Lower lobe of right lung (tissue), 2 donors: ENCODE measurements at regions not wholly inside any gene's neighbourhood (a gene's known extent, or its start where the extent isn't known, plus 50 kb on each side); places are given as distances from the start of the nearest gene placed in this dataset.

ENCODE experiments used
- ATAC-seq, 2 donors: fragments of 200-7000 bp; cut with Tn5 transposase; one replicate each; pipeline ENCODE4 v1.9.1; 2020 to 2022; ENCODE audit warnings: mild to moderate bottlenecking in 2 of 2, moderate library complexity in 2 of 2
- DNase-seq: peaks from one replicate; pipeline ENCODE4 v3.0.0-alpha.2; 2020
- H3K27ac ChIP-seq: fragments of 200-600 bp; one replicate; pipeline ENCODE4 v1.8.0; 2022
- H3K27me3 ChIP-seq: fragments of 200-600 bp; one replicate; pipeline ENCODE4 v1.8.0; 2022; ENCODE audit warnings: low read depth
- H3K36me3 ChIP-seq: fragments of 200-600 bp; one replicate; pipeline ENCODE4 v1.8.0; 2022; ENCODE audit warnings: mild to moderate bottlenecking
- H3K4me1 ChIP-seq: fragments of 200-600 bp; one replicate; pipeline ENCODE4 v1.8.0; 2022
- H3K4me3 ChIP-seq: fragments of 200-600 bp; one replicate; pipeline ENCODE4 v1.8.0; 2022; ENCODE audit warnings: mild to moderate bottlenecking
- H3K9me3 ChIP-seq: fragments of 200-600 bp; one replicate; pipeline ENCODE4 v1.8.0; 2022
- CTCF ChIP-seq: fragments of 200-600 bp; IDR thresholded peaks from one replicate; pipeline ENCODE4 v1.8.0; 2022; ENCODE audit warnings: antibody characterized with exemption, mild to moderate bottlenecking
- intact Hi-C: fragments of 100-400 bp; cut with DNase I; formaldehyde crosslinking; loops from one replicate; pipeline ENCODE4 v1.11.0; 2022
- donor health status: DM: no; HTN: yes; CAD: no; lungs with severe emphysema.

GRCh38 chr17:13076905-13077304 lies 59.1 kb upstream of the ELAC2 start:
- no peak for ATAC-seq
- Histone ChIP-seq H3K27me3 (no peaks in the 10 kb centered on the region), H3K4me3 (no peak overlapping the region), H3K36me3 (no peaks in the 10 kb centered on the region), H3K27ac (no peak overlapping the region), H3K9me3 (no peaks in the 10 kb centered on the region), H3K4me1 (no peaks in the 10 kb centered on the region)
- intact Hi-C loops, result no loop called here
- DNase-seq, result no peak
- TF ChIP-seq CTCF, result no peak

- H3K27ac ChIP-seq, result no peak overlapping the region
- no peak for ATAC-seq
- H3K4me3 ChIP-seq, result no peak overlapping the region
Measured at GRCh38 chr17:13074026-13074425, 56.2 kb upstream of the ELAC2 start.

GRCh38 chr17:13073018-13073417 lies 55.2 kb upstream of the ELAC2 start:
- no peak for TF ChIP-seq CTCF
- ATAC-seq (no peak), DNase-seq (no peak)
- H3K4me3 ChIP-seq, result no peak overlapping the region
- peak overlapping the region; percentile 24 for H3K27ac ChIP-seq
- no peaks in the 10 kb centered on the region for H3K27me3 ChIP-seq
- intact Hi-C loops, result no loop called here
- no peaks in the 10 kb centered on the region for H3K36me3 ChIP-seq
- H3K4me1 ChIP-seq, result no peaks in the 10 kb centered on the region
- no peaks in the 10 kb centered on the region for H3K9me3 ChIP-seq

More at GRCh38 chr17:13074026-13074425, 56.2 kb upstream of the ELAC2 start:
- no peaks in the 10 kb centered on the region for H3K36me3 ChIP-seq
- TF ChIP-seq CTCF, result no peak
- no peaks in the 10 kb centered on the region for H3K4me1 ChIP-seq
- no peak for DNase-seq
- H3K27me3 ChIP-seq, result no peaks in the 10 kb centered on the region
- intact Hi-C loops, result no loop called here
- no peaks in the 10 kb centered on the region for H3K9me3 ChIP-seq

GRCh38 chr17:13070732-13071131 lies 52.9 kb upstream of the ELAC2 start:
- DNase-seq, result no peak
- TF ChIP-seq CTCF, result no peak
- H3K27ac ChIP-seq, result no peak overlapping the region
- no peaks in the 10 kb centered on the region for H3K9me3 ChIP-seq
- ATAC-seq, result no peak
- H3K4me1 ChIP-seq, result no peaks in the 10 kb centered on the region
- H3K36me3 ChIP-seq, result no peaks in the 10 kb centered on the region
- H3K4me3 ChIP-seq, result no peak overlapping the region
- intact Hi-C loops, result no loop called here
- H3K27me3 ChIP-seq, result no peaks in the 10 kb centered on the region

- no peaks in the 10 kb centered on the region for H3K36me3 ChIP-seq
- TF ChIP-seq CTCF, result no peak
- H3K4me1 ChIP-seq, result no peaks in the 10 kb centered on the region
- intact Hi-C loops, result no loop called here
- H3K27ac ChIP-seq, result no peak overlapping the region
- H3K4me3 ChIP-seq, result no peak overlapping the region
- ATAC-seq (no peak), DNase-seq (no peak)
- no peaks in the 10 kb centered on the region for H3K9me3 ChIP-seq
- no peaks in the 10 kb centered on the region for H3K27me3 ChIP-seq
Measured at GRCh38 chr17:13067629-13068303, 49.9 kb upstream of the ELAC2 start.
